DMS114 treated with DMSO at 0.1 percent for 48 hours (cell line): ENCODE measurements at regions not wholly inside any gene's neighbourhood (a gene's known extent, or its start where the extent isn't known, plus 50 kb on each side); places are given as distances from the start of the nearest gene placed in this dataset.

Source experiments
- DNase-seq: peaks from one replicate; lab custom pipeline; 2025; ENCODE audit not compliant: unreplicated experiment; lab: John Stamatoyannopoulos, UW

- no peak for DNase-seq
Observed at GRCh38 chr7:156487811-156488533, 152.6 kb upstream of the RNF32 start.

GRCh38 chr7:156480671-156481070 is 159.9 kb upstream of the RNF32 start:
- DNase-seq = no peak

GRCh38 chr7:156479596-156479995 is 161.0 kb upstream of the RNF32 start:
- DNase-seq = no peak

GRCh38 chr7:156478486-156478885 is 162.1 kb upstream of the RNF32 start:
- no peak for DNase-seq

- no peak for DNase-seq
Observed at GRCh38 chr7:156475666-156476065, 164.9 kb upstream of the RNF32 start.

GRCh38 chr7:156475179-156475578 is 165.4 kb upstream of the RNF32 start:
- no peak for DNase-seq

- DNase-seq = no peak
Observed at GRCh38 chr7:156474241-156474743, 166.3 kb upstream of the RNF32 start.

GRCh38 chr7:156473476-156474240 is 166.9 kb upstream of the RNF32 start:
- DNase-seq = peak; percentile 18

GRCh38 chr7:156472267-156472666 is 168.3 kb upstream of the RNF32 start:
- no peak for DNase-seq

- no peak for DNase-seq
Observed at GRCh38 chr7:156470399-156471320, 169.9 kb upstream of the RNF32 start.

GRCh38 chr7:156466955-156467625 is 173.5 kb upstream of the RNF32 start:
- DNase-seq = no peak

GRCh38 chr7:156466272-156466671 is 174.3 kb upstream of the RNF32 start:
- no peak for DNase-seq

- no peak for DNase-seq
Observed at GRCh38 chr7:156465186-156465585, 175.4 kb upstream of the RNF32 start.

- DNase-seq = no peak
Observed at GRCh38 chr7:156464339-156464738, 176.2 kb upstream of the RNF32 start.

GRCh38 chr7:156463280-156463679 is 177.3 kb upstream of the RNF32 start:
- no peak for DNase-seq

- no peak for DNase-seq
Observed at GRCh38 chr7:156461881-156462665, 178.5 kb upstream of the RNF32 start.

- no peak for DNase-seq
Observed at GRCh38 chr7:156460858-156461627, 179.5 kb upstream of the RNF32 start.

GRCh38 chr7:156459582-156459981 is 181.0 kb upstream of the RNF32 start:
- no peak for DNase-seq

- no peak for DNase-seq
Observed at GRCh38 chr7:156459067-156459466, 181.5 kb upstream of the RNF32 start.
